Smooth muscle cell (in vitro differentiated cells): ENCODE measurements at regions not wholly inside any gene's neighbourhood (a gene's known extent, or its start where the extent isn't known, plus 50 kb on each side); places are given as distances from the start of the nearest gene placed in this dataset.

Experiments used
- DNase-seq: peaks from one replicate; lab custom pipeline; 2025; ENCODE audit not compliant: unreplicated experiment; lab: John Stamatoyannopoulos, UW
- H2AFZ ChIP-seq: fragments of 200-600 bp; sonication (generic); 2 replicates; pipeline ENCODE4 v1.6.0; 2016; ENCODE audit warnings: antibody characterized with exemption, low read depth, mild to moderate bottlenecking
- H3F3A ChIP-seq: fragments of 200-600 bp; sonication (generic); 2 replicates; pipeline ENCODE4 v1.6.0; 2017; ENCODE audit warnings: antibody characterized with exemption, low read depth
- H3K27ac ChIP-seq: fragments of 200-600 bp; sonication (generic); 2 replicates; pipeline ENCODE4 v1.5.1; 2016; ENCODE audit warnings: low read depth, mild to moderate bottlenecking
- H3K27me3 ChIP-seq: fragments of 200-600 bp; sonication (generic); 2 replicates; pipeline ENCODE4 v1.6.1; 2016; ENCODE audit warnings: low read depth, mild to moderate bottlenecking
- H3K36me3 ChIP-seq: fragments of 200-600 bp; sonication (generic); 2 replicates; pipeline ENCODE4 v1.5.1; 2016; ENCODE audit warnings: low read depth
- H3K4me1 ChIP-seq: fragments of 200-600 bp; sonication (generic); 2 replicates; pipeline ENCODE4 v1.5.1; 2016; ENCODE audit warnings: low read depth
- H3K4me2 ChIP-seq: fragments of 200-600 bp; sonication (generic); 2 replicates; pipeline ENCODE4 v1.6.0; 2016; ENCODE audit warnings: mild to moderate bottlenecking
- H3K4me3 ChIP-seq: fragments of 200-600 bp; sonication (generic); 2 replicates; pipeline ENCODE4 v1.5.1; 2016; ENCODE audit warnings: mild to moderate bottlenecking
- H3K79me2 ChIP-seq: fragments of 200-600 bp; sonication (generic); 2 replicates; pipeline ENCODE4 v1.6.0; 2016; ENCODE audit warnings: low read depth, mild to moderate bottlenecking
- H3K9ac ChIP-seq: fragments of 200-600 bp; sonication (generic); 2 replicates; pipeline ENCODE4 v1.6.0; 2016; ENCODE audit warnings: low read depth
- H3K9me3 ChIP-seq: fragments of 200-600 bp; sonication (generic); replicated peaks from 2 replicates; pipeline ENCODE4 v1.5.1; 2016; ENCODE audit warnings: low read depth
- H4K20me1 ChIP-seq: fragments of 200-600 bp; sonication (generic); 2 replicates; pipeline ENCODE4 v1.6.0; 2016; ENCODE audit warnings: low read depth
- CTCF ChIP-seq: fragments of 200-600 bp; sonication (generic); IDR thresholded peaks from 2 replicates; pipeline ENCODE4 v1.5.1; 2017; ENCODE audit warnings: borderline replicate concordance, mild to moderate bottlenecking, antibody characterized with exemption; ENCODE audit not compliant: insufficient read depth, poor library complexity, severe bottlenecking
- WGBS: methylation state at CpG from one replicate; pipeline ENCODE4 v1.1.7; 2016; ENCODE audit warnings: low lambda C conversion rate; 5-methylcytosine and 5-hydroxymethylcytosine counted together

GRCh38 chr15:53434174-53434678, 325.2 kb downstream of the WDR72 start:
- Histone ChIP-seq H3K27me3 (no peaks in the 10 kb centered on the region), H3K4me3 (no peak overlapping the region), H3K4me2 (no peak overlapping the region), H2AFZ (no peak overlapping the region), H3K36me3 (no peaks in the 10 kb centered on the region), H3K9me3 (no peaks in the 10 kb centered on the region), H3K79me2 (no peaks in the 10 kb centered on the region), H3K27ac (no peak overlapping the region), H3K9ac (no peak overlapping the region), H4K20me1 (no peaks in the 10 kb centered on the region), H3K4me1 (no peaks in the 10 kb centered on the region), H3F3A (no peaks in the 10 kb centered on the region)
- TF ChIP-seq CTCF: no peak
- 73% methylated on average over 4 of the region's 4 CpGs for WGBS
- no peak for DNase-seq

- WGBS: 78% methylated on average over 2 of the region's 2 CpGs
These were observed 343.1 kb downstream of the WDR72 start for GRCh38 chr15:53416219-53416940.

GRCh38 chr15:53414167-53414566, 345.3 kb downstream of the WDR72 start:
- WGBS: 92% methylated on average over 3 of the region's 3 CpGs
- no peaks in the 10 kb centered on the region for H3K36me3 ChIP-seq
- H3K4me3 ChIP-seq: no peak overlapping the region
- H3K79me2 ChIP-seq: no peaks in the 10 kb centered on the region
- H3K9ac ChIP-seq: no peak overlapping the region
- H3F3A ChIP-seq: no peaks in the 10 kb centered on the region
- H3K4me2 ChIP-seq: no peak overlapping the region
- H3K27ac ChIP-seq: no peak overlapping the region
- TF ChIP-seq CTCF: no peak
- no peaks in the 10 kb centered on the region for H3K4me1 ChIP-seq
- DNase-seq: no peak
- H3K27me3 ChIP-seq: no peaks in the 10 kb centered on the region
- H4K20me1 ChIP-seq: no peaks in the 10 kb centered on the region
- no peaks in the 10 kb centered on the region for H3K9me3 ChIP-seq
- H2AFZ ChIP-seq: no peak overlapping the region

More at GRCh38 chr15:53416219-53416940, 343.1 kb downstream of the WDR72 start:
- H2AFZ ChIP-seq: no peak overlapping the region
- H3F3A ChIP-seq: no peaks in the 10 kb centered on the region
- no peaks in the 10 kb centered on the region for H3K36me3 ChIP-seq
- no peak overlapping the region for H3K4me3 ChIP-seq
- no peaks in the 10 kb centered on the region for H3K79me2 ChIP-seq
- H3K9ac ChIP-seq: no peak overlapping the region
- no peaks in the 10 kb centered on the region for H3K27me3 ChIP-seq
- no peaks in the 10 kb centered on the region for H3K4me1 ChIP-seq
- H3K4me2 ChIP-seq: no peak overlapping the region
- DNase-seq: no peak
- H3K9me3 ChIP-seq: no peaks in the 10 kb centered on the region
- no peak for TF ChIP-seq CTCF
- H3K27ac ChIP-seq: no peak overlapping the region
- no peaks in the 10 kb centered on the region for H4K20me1 ChIP-seq

- H4K20me1 ChIP-seq: no peaks in the 10 kb centered on the region
- no peak overlapping the region for H3K4me2 ChIP-seq
- DNase-seq: no peak
- H3K27me3 ChIP-seq: no peaks in the 10 kb centered on the region
- WGBS: 95% methylated on average over 3 of the region's 3 CpGs
- H3K36me3 ChIP-seq: no peaks in the 10 kb centered on the region
- no peak overlapping the region for H2AFZ ChIP-seq
- H3F3A ChIP-seq: no peaks in the 10 kb centered on the region
- H3K9ac ChIP-seq: no peak overlapping the region
- H3K9me3 ChIP-seq: no peaks in the 10 kb centered on the region
- TF ChIP-seq CTCF: no peak
- no peaks in the 10 kb centered on the region for H3K4me1 ChIP-seq
- no peak overlapping the region for H3K4me3 ChIP-seq
- no peaks in the 10 kb centered on the region for H3K79me2 ChIP-seq
- no peak overlapping the region for H3K27ac ChIP-seq
These were observed 346.9 kb downstream of the WDR72 start for GRCh38 chr15:53412542-53412941.
